Thoracic aorta (tissue), 2 donors: ENCODE measurements at regions not wholly inside any gene's neighbourhood (a gene's known extent, or its start where the extent isn't known, plus 50 kb on each side); places are given as distances from the start of the nearest gene placed in this dataset.
"Not testable (repeated sequence)": the region's sequence is repeated elsewhere in the genome, so short reads cannot be mapped to it uniquely, and the experiment has no call there.

Experiments
- ATAC-seq: fragments of 150-250 bp; one replicate; pipeline ENCODE4 v1.8.0; 2017; ENCODE audit warnings: low read depth; ENCODE audit not compliant: insufficient number of reproducible peaks, low FRiP score
- DNase-seq: peaks from one replicate; pipeline ENCODE4 v3.0.0-alpha.2; 2020; ENCODE audit warnings: low spot score
- H3K27ac ChIP-seq, 2 donors: fragments of 200-600 bp; sonication (generic); 1 replicate in 1 of 2; 2 replicates in 1 of 2; pipeline ENCODE4 v1.5.1; 2016; ENCODE audit warnings: mild to moderate bottlenecking in 2 of 2, moderate library complexity in 2 of 2
- H3K27me3 ChIP-seq: fragments of 200-600 bp; sonication (generic); replicated peaks from 2 replicates; pipeline ENCODE4 v1.6.0; 2016; ENCODE audit warnings: mild to moderate bottlenecking; ENCODE audit not compliant: insufficient read depth
- H3K36me3 ChIP-seq: fragments of 200-600 bp; sonication (generic); one replicate; pipeline ENCODE4 v1.5.1; 2016
- H3K4me1 ChIP-seq, 2 donors: fragments of 200-600 bp; sonication (generic); 1 replicate in 1 of 2; 2 replicates in 1 of 2; pipeline versions ENCODE4 v1.5.1 to v1.6.0; 2016; ENCODE audit warnings: low read depth in 2 of 2, mild to moderate bottlenecking in 1 of 2; ENCODE audit not compliant: control insufficient read depth in 1 of 2
- H3K4me3 ChIP-seq: fragments of 200-600 bp; sonication (generic); 2 replicates; pipeline ENCODE4 v1.5.1; 2016; ENCODE audit warnings: mild to moderate bottlenecking
- H3K9me3 ChIP-seq: fragments of 200-600 bp; sonication (generic); 2 replicates; pipeline ENCODE4 v1.5.1; 2016
- TF ChIP-seq, protein P1 (sequence below): fragments of 200-600 bp; sonication (generic); IDR thresholded peaks from one replicate; pipeline ENCODE4 v1.5.1; 2019; ENCODE audit warnings: antibody characterized with exemption

DNA sequence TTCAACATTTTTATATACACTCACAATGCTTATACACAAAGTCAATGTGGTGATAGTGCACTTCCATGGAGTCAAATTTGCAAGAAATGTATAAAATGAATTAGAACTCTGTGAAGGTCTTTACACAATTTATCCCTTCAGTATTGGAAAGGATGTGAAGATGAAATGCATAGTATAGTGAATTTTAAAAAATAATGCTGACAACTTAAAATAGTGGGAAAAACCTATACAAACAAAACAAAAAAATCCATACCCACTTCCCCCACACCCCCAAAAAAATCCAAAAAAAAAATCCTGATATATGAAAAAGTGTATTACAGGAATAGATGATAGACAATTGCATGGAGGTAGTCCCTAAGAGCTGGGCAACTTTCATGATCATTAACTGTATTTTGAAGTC, 165.3 kb downstream of the HLX start:
- ATAC-seq (no peak), DNase-seq (no peak)
- H3K36me3 ChIP-seq = no peaks in the 10 kb centered on the region
- no peak overlapping the region for H3K4me3 ChIP-seq
- peaks cover 6 to 11% of the 10 kb centered on the region in 2 donors for H3K4me1 ChIP-seq
- no peaks in the 10 kb centered on the region for H3K27me3 ChIP-seq
- H3K27ac ChIP-seq = no peak overlapping the region
- no peaks in the 10 kb centered on the region for H3K9me3 ChIP-seq
- TF ChIP-seq, protein P1, sequence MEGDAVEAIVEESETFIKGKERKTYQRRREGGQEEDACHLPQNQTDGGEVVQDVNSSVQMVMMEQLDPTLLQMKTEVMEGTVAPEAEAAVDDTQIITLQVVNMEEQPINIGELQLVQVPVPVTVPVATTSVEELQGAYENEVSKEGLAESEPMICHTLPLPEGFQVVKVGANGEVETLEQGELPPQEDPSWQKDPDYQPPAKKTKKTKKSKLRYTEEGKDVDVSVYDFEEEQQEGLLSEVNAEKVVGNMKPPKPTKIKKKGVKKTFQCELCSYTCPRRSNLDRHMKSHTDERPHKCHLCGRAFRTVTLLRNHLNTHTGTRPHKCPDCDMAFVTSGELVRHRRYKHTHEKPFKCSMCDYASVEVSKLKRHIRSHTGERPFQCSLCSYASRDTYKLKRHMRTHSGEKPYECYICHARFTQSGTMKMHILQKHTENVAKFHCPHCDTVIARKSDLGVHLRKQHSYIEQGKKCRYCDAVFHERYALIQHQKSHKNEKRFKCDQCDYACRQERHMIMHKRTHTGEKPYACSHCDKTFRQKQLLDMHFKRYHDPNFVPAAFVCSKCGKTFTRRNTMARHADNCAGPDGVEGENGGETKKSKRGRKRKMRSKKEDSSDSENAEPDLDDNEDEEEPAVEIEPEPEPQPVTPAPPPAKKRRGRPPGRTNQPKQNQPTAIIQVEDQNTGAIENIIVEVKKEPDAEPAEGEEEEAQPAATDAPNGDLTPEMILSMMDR = no peak

DNA sequence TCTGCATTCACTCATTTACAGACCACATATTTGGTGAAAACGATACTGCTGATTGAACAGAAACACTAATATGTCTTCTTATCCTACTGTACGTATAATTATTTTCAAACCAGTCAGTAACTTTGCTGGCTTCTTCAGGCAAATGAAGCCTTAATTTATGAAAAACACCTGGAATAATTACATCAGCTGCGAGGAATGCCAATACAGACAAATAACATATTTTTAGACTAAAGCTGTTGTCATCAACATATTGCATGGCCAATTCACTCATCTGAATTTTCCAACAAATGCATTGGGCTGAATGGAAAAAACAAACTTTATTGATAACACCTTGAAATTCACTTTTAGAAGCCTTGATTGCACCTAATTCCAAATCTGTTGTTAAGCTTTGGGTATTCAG, 165.9 kb downstream of the HLX start:
- ATAC-seq = no peak
- Histone ChIP-seq H3K27ac (no peak overlapping the region), H3K36me3 (no peaks in the 10 kb centered on the region), H3K4me1 (peaks cover 6 to 11% of the 10 kb centered on the region in 2 donors), H3K27me3 (no peaks in the 10 kb centered on the region), H3K9me3 (peaks cover 2% of the 10 kb centered on the region), H3K4me3 (no peak overlapping the region)
- TF ChIP-seq, protein P1 = no peak
- no peak for DNase-seq

DNA sequence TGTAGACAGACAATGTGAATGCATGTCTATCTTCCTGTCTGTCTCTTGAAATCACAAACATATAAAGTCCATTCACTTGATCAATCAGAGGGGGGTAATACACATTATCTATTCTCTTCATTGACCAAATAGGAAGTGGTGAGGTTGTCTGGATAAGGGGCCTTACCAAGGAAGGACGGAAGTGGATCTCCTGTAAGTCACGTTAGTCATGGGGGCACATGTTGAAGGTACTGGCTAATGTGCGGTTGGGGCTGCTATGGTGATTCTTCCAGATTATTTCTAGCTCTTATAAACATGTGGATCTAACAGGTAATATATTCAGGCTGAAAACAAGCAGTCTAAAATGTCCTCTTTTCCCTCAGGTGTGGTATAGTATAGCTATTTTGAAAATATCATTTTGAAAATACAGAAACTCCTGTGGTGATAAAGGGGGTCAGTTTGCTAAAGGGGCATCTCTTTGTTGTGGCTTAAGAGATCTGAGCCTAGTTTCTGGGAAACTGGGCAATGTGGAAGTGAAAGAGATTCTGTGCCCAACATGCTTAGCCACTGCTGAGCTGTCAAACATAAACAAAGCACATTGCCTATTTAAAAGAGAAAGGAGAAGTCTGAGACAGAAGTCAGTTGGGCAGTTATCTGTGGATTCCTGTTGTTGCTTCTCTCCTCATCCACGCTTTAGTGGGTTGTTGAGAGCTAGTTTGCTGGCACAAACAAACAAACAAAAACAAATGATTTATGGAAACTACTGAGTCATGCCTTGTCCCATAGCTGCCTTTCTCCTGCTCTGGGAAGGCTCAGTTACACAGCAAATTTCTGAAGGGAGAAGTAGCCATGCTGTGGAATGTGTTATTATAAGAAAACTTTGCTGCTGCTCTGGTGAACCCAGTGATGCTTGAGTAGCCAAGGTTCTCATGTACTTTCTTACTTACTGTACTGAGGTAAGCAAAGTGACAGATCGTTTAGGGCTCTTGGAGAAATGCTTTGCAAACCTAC, 166.9 kb downstream of the HLX start:
- Histone ChIP-seq H3K9me3 (peaks cover 3% of the 10 kb centered on the region), H3K36me3 (no peaks in the 10 kb centered on the region), H3K27me3 (no peaks in the 10 kb centered on the region), H3K4me3 (no peak overlapping the region), H3K27ac (no peak overlapping the region), H3K4me1 (peaks cover 6 to 11% of the 10 kb centered on the region in 2 donors)
- DNase-seq (no peak), ATAC-seq (no peak)
- TF ChIP-seq, protein P1 = no peak

DNA sequence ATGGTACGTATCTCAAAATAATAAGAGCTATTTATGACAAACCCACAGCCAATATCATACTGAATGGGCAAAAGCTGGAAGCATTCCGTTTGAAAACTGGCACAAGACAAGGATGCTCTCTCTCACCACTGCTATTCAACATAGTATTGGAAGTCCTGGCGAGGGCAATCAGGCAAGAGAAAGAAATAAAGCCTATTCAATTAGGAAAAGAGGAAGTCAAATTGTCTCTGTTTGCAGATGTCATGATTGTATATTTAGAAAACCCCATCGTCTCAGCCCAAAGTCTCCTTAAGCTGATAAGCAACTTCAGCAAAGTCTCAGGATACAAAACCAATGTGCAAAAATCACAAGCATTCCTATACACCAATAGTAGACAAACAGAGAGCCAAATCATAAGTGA, 172.1 kb downstream of the HLX start:
- H3K4me1 ChIP-seq, ATAC-seq: not testable (repeated sequence)

DNA sequence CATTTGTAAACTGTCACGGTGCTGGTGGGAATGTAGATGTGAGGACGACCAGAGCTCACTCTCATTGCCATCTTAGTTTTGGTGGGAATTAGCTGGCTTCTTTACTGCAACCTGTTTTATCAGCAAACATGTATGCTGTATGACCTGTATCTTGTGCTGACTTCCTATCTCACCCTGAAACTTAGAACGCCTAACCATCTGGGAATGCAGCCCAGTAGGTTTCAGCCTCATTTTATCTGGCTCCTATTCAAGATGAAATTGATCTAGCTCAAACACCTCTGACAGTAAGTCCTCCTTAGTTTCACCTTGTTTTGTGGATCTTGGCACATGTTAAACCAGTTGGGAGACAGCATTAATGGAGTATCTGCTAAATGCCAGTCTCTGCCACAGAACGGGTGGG, 174.6 kb downstream of the HLX start:
- TF ChIP-seq, protein P1 = no peak
- Histone ChIP-seq H3K27ac (no peak overlapping the region), H3K36me3 (no peaks in the 10 kb centered on the region), H3K4me3 (no peak overlapping the region), H3K4me1 (no peaks in the 10 kb centered on the region), H3K9me3 (peaks cover 7% of the 10 kb centered on the region), H3K27me3 (no peaks in the 10 kb centered on the region)
- no peak for DNase-seq
- no peak for ATAC-seq

More for the DNA sequence above, 172.1 kb downstream of the HLX start:
- not testable (repeated sequence) for H3K27me3 ChIP-seq, H3K36me3 ChIP-seq, DNase-seq, H3K9me3 ChIP-seq, H3K4me3 ChIP-seq, H3K27ac ChIP-seq
